ENCODE measurements at regions not wholly inside any gene's neighbourhood (a gene's known extent, or its start where the extent isn't known, plus 50 kb on each side); places are given as distances from the start of the nearest gene placed in this dataset.

DNA sequence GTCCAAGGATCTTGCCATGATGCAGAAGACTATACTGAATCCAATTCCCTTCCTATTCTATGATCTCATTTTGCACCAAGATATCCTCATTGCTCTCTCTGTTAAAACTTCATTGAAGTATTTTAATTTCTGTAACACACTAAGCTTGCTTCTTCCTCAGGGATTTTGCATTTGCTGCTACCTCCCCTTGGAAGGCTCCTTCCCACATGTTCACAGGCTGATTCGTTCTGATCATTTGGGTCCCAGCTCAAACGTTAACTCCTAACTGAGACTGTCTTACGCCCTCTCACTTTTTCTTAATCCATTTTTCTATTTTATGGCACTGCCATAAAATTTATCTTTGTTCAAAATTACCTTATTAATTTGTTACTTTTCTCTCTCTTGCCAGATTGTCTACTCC lies 713.0 kb upstream of the LRRC4C start:
- TF ChIP-seq CTCF (IDR thresholded peaks at IDR 0.05; ENCODE audit: borderline replicate concordance, extremely low read depth, low read length, poor library complexity, severe bottlenecking) (no peak), EZH2 (IDR thresholded peaks at IDR 0.05; ENCODE audit: borderline replicate concordance, low read depth, low read length, severe bottlenecking) (no peak)

Measured in DND-41 (cell line).